ENCODE measurements at regions not wholly inside any gene's neighbourhood (a gene's known extent, or its start where the extent isn't known, plus 50 kb on each side); places are given as distances from the start of the nearest gene placed in this dataset.

DNA sequence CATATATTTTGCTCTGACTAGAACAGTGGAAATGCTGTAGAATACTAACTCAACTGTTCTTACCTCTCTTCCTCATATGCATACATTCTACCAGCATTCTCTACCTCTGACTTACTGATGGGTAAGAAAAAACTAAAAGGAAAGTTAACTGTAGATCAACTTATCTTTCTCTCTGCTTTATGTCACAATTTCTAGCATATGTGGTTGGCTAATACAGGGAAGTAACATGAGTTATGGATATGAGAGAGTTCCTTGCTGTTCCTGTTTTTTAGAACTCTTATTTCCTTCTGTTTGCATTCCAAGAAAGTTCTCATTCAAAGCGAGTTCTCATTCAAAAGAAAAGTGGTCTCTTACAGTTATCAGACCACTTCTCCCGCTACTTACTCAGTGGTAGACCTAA, 226.8 kb upstream of the SGK1 start:
- TF ChIP-seq, protein P1, sequence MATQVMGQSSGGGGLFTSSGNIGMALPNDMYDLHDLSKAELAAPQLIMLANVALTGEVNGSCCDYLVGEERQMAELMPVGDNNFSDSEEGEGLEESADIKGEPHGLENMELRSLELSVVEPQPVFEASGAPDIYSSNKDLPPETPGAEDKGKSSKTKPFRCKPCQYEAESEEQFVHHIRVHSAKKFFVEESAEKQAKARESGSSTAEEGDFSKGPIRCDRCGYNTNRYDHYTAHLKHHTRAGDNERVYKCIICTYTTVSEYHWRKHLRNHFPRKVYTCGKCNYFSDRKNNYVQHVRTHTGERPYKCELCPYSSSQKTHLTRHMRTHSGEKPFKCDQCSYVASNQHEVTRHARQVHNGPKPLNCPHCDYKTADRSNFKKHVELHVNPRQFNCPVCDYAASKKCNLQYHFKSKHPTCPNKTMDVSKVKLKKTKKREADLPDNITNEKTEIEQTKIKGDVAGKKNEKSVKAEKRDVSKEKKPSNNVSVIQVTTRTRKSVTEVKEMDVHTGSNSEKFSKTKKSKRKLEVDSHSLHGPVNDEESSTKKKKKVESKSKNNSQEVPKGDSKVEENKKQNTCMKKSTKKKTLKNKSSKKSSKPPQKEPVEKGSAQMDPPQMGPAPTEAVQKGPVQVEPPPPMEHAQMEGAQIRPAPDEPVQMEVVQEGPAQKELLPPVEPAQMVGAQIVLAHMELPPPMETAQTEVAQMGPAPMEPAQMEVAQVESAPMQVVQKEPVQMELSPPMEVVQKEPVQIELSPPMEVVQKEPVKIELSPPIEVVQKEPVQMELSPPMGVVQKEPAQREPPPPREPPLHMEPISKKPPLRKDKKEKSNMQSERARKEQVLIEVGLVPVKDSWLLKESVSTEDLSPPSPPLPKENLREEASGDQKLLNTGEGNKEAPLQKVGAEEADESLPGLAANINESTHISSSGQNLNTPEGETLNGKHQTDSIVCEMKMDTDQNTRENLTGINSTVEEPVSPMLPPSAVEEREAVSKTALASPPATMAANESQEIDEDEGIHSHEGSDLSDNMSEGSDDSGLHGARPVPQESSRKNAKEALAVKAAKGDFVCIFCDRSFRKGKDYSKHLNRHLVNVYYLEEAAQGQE (IDR thresholded peaks at IDR 0.05; ENCODE audit: insufficient replicate concordance, low read depth), result no peak
- TF ChIP-seq, protein P2, sequence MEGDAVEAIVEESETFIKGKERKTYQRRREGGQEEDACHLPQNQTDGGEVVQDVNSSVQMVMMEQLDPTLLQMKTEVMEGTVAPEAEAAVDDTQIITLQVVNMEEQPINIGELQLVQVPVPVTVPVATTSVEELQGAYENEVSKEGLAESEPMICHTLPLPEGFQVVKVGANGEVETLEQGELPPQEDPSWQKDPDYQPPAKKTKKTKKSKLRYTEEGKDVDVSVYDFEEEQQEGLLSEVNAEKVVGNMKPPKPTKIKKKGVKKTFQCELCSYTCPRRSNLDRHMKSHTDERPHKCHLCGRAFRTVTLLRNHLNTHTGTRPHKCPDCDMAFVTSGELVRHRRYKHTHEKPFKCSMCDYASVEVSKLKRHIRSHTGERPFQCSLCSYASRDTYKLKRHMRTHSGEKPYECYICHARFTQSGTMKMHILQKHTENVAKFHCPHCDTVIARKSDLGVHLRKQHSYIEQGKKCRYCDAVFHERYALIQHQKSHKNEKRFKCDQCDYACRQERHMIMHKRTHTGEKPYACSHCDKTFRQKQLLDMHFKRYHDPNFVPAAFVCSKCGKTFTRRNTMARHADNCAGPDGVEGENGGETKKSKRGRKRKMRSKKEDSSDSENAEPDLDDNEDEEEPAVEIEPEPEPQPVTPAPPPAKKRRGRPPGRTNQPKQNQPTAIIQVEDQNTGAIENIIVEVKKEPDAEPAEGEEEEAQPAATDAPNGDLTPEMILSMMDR (IDR thresholded peaks at IDR 0.05; ENCODE audit: insufficient read depth, low read length), result no peak
- TF ChIP-seq POLR2AphosphoS5 (IDR thresholded peaks at IDR 0.05; ENCODE audit: low read depth), result no peak
- TF ChIP-seq GABPA (IDR thresholded peaks at IDR 0.05; ENCODE audit: low read depth), result no peak

All from HL-60 (cell line).